Endodermal cell (in vitro differentiated cells): ENCODE measurements at regions not wholly inside any gene's neighbourhood (a gene's known extent, or its start where the extent isn't known, plus 50 kb on each side); places are given as distances from the start of the nearest gene placed in this dataset.
"Not testable (repeated sequence)": the region's sequence is repeated elsewhere in the genome, so short reads cannot be mapped to it uniquely, and the experiment has no call there.

ENCODE experiments used
- DNase-seq: peaks from one replicate; pipeline ENCODE4 v3.0.0-alpha.2; 2017
- H3K27ac ChIP-seq: 2 replicates; pipeline ENCODE4 v1.5.1; 2013; ENCODE audit warnings: mild to moderate bottlenecking, low read depth, low read length, moderate library complexity
- H3K27me3 ChIP-seq: 2 replicates; pipeline ENCODE4 v1.6.1; 2013; ENCODE audit warnings: mild to moderate bottlenecking, low read length, moderate library complexity; ENCODE audit not compliant: insufficient read depth, control insufficient read depth, poor library complexity, severe bottlenecking
- H3K36me3 ChIP-seq: 2 replicates; pipeline ENCODE4 v1.7.0; 2013; ENCODE audit warnings: mild to moderate bottlenecking, low read length, moderate library complexity; ENCODE audit not compliant: control insufficient read depth, insufficient read depth
- H3K4me1 ChIP-seq: one replicate; pipeline ENCODE4 v1.7.0; 2013; ENCODE audit warnings: low read length; ENCODE audit not compliant: control insufficient read depth, insufficient read depth
- H3K4me3 ChIP-seq: 2 replicates; pipeline ENCODE4 v1.5.1; 2013; ENCODE audit warnings: mild to moderate bottlenecking, low read length, moderate library complexity
- H3K9ac ChIP-seq: 2 replicates; pipeline ENCODE4 v1.6.1; 2013; ENCODE audit warnings: mild to moderate bottlenecking, low read length, moderate library complexity; ENCODE audit not compliant: poor library complexity, severe bottlenecking; ENCODE audit errors: extremely low read depth
- H3K9me3 ChIP-seq: 2 replicates; pipeline ENCODE4 v1.6.1; 2013; ENCODE audit warnings: mild to moderate bottlenecking, low read length, moderate library complexity; ENCODE audit not compliant: control insufficient read depth
- H3K27ac Mint-ChIP-seq: 2 replicates; pipeline ENCODE4 v1.8.0; 2020; ENCODE audit warnings: mixed read lengths
- H3K27me3 Mint-ChIP-seq: 2 replicates; pipeline ENCODE4 v1.8.0; 2021; ENCODE audit warnings: mild to moderate bottlenecking, mixed read lengths; ENCODE audit not compliant: insufficient read depth
- H3K36me3 Mint-ChIP-seq: 2 replicates; pipeline ENCODE4 v1.8.0; 2020; ENCODE audit warnings: low read depth, mixed read lengths
- H3K4me1 Mint-ChIP-seq: 2 replicates; pipeline ENCODE4 v1.8.0; 2020; ENCODE audit warnings: mixed read lengths
- H3K4me3 Mint-ChIP-seq: 2 replicates; pipeline ENCODE4 v1.8.0; 2020; ENCODE audit warnings: mild to moderate bottlenecking, moderate library complexity, mixed read lengths
- H3K9me3 Mint-ChIP-seq: 2 replicates; pipeline ENCODE4 v1.8.0; 2020; ENCODE audit warnings: mild to moderate bottlenecking, mixed read lengths
- CTCF ChIP-seq: fragments of 200-600 bp; sonication (generic); conservative IDR thresholded peaks from 2 replicates; pipeline ENCODE4 v1.5.0; 2021; ENCODE audit warnings: antibody characterized with exemption, mild to moderate bottlenecking
- WGBS, 2 experiments: methylation state at CpG; one replicate each; pipeline versions ENCODE4 v1.1.5 to v1.1.7; 2013; ENCODE audit warnings: missing lambda C conversion rate in 2 of 2, mixed read lengths in 1 of 2; ENCODE audit not compliant: insufficient coverage in 1 of 2, insufficient read length in 1 of 2; 5-methylcytosine and 5-hydroxymethylcytosine counted together

GRCh38 chr2:208757364-208757763 lies 350.8 kb downstream of the PTH2R start:
- H3K27ac Mint-ChIP-seq: no peak overlapping the region
- TF ChIP-seq CTCF: no peak

GRCh38 chr2:208773074-208773473 lies 366.5 kb downstream of the PTH2R start:
- not testable (repeated sequence) for H3K9me3 Mint-ChIP-seq

More at GRCh38 chr2:208757364-208757763, 350.8 kb downstream of the PTH2R start:
- no peak overlapping the region for H3K4me3 ChIP-seq
- no peaks in the 10 kb centered on the region for H3K4me1 ChIP-seq
- peaks cover 24% of the 10 kb centered on the region for H3K9me3 Mint-ChIP-seq
- H3K9me3 ChIP-seq: no peaks in the 10 kb centered on the region
- WGBS, 2 experiments: 92% methylated on average over 1 of the region's 1 CpG
- no peak overlapping the region for H3K9ac ChIP-seq
- H3K27ac ChIP-seq: no peak overlapping the region
- H3K27me3 ChIP-seq: no peaks in the 10 kb centered on the region
- H3K36me3 ChIP-seq: no peaks in the 10 kb centered on the region
- no peak for DNase-seq
- no peaks in the 10 kb centered on the region for H3K4me1 Mint-ChIP-seq
- H3K36me3 Mint-ChIP-seq: peaks cover 7% of the 10 kb centered on the region
- no peaks in the 10 kb centered on the region for H3K27me3 Mint-ChIP-seq
- H3K4me3 Mint-ChIP-seq: no peak overlapping the region

GRCh38 chr2:208781166-208781565 lies 374.6 kb downstream of the PTH2R start:
- TF ChIP-seq CTCF: no peak
- Histone ChIP-seq H3K4me1 (no peaks in the 10 kb centered on the region), H3K9me3 (peaks cover 11% of the 10 kb centered on the region), H3K4me3 (no peak overlapping the region), H3K27ac (no peak overlapping the region), H3K9ac (no peak overlapping the region), H3K36me3 (no peaks in the 10 kb centered on the region), H3K27me3 (no peaks in the 10 kb centered on the region)
- H3K36me3 Mint-ChIP-seq: no peaks in the 10 kb centered on the region
- 86% methylated on average over 1 of the region's 1 CpG; no CpG with 5 or more reads in 1 of the 2 experiments for WGBS, 2 experiments
- H3K9me3 Mint-ChIP-seq: peaks cover 24% of the 10 kb centered on the region
- DNase-seq: no peak
- H3K27ac Mint-ChIP-seq: no peak overlapping the region
- no peaks in the 10 kb centered on the region for H3K4me1 Mint-ChIP-seq
- H3K27me3 Mint-ChIP-seq: no peaks in the 10 kb centered on the region
- H3K4me3 Mint-ChIP-seq: no peak overlapping the region

More at GRCh38 chr2:208773074-208773473, 366.5 kb downstream of the PTH2R start:
- H3K4me1 Mint-ChIP-seq, H3K27ac Mint-ChIP-seq, H3K9ac ChIP-seq, H3K4me1 ChIP-seq, H3K4me3 ChIP-seq, H3K27me3 ChIP-seq, H3K27me3 Mint-ChIP-seq, H3K4me3 Mint-ChIP-seq, H3K27ac ChIP-seq, DNase-seq, H3K9me3 ChIP-seq, H3K36me3 Mint-ChIP-seq, H3K36me3 ChIP-seq: not testable (repeated sequence)
- 88 to 97% methylated on average over 1 to 2 of the region's 2 CpGs for WGBS, 2 experiments

GRCh38 chr2:208782097-208782496 lies 375.5 kb downstream of the PTH2R start:
- H3K27ac ChIP-seq: no peak overlapping the region
- no peak overlapping the region for H3K9ac ChIP-seq
- no peak overlapping the region for H3K4me3 ChIP-seq
- peaks cover 11% of the 10 kb centered on the region for H3K9me3 ChIP-seq
- TF ChIP-seq CTCF: no peak
- Mint-ChIP-seq H3K27me3 (no peaks in the 10 kb centered on the region), H3K36me3 (no peaks in the 10 kb centered on the region), H3K9me3 (peaks cover 21% of the 10 kb centered on the region), H3K4me3 (no peak overlapping the region), H3K27ac (no peak overlapping the region), H3K4me1 (no peaks in the 10 kb centered on the region)
- WGBS, 2 experiments: 61% methylated on average over 3 of the region's 6 CpGs; no CpG with 5 or more reads in 1 of the 2 experiments
- DNase-seq: no peak
- no peaks in the 10 kb centered on the region for H3K4me1 ChIP-seq
- no peaks in the 10 kb centered on the region for H3K27me3 ChIP-seq
- H3K36me3 ChIP-seq: no peaks in the 10 kb centered on the region
